ENCODE measurements at regions not wholly inside any gene's neighbourhood (a gene's known extent, or its start where the extent isn't known, plus 50 kb on each side); places are given as distances from the start of the nearest gene placed in this dataset.

DNA sequence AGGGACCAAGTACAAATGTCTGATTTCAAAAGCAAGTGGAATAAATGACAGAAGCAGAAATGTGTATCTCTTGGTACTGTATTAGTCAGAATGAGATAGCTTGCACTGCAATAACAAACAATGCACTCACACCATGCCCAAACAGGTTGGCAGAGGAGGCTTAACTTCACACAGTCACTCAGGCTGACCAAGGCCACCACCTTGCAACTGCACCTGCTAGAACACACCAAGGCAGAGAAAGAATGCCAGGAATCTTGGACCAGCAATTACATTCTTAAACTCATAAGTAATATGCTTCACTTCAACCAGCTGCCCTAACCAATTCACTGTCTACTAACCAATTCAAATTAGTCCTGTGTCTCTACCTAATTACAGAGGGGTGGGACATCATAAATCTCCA lies 378.3 kb downstream of the BCL11B start:
- no peaks in the 10 kb centered on the region for H3K4me1 ChIP-seq

GRCh38 chr14:98894600-98894999 lies 377.4 kb downstream of the BCL11B start:
- no peak overlapping the region for H3K4me3 ChIP-seq
- peaks cover 0 to 3% (median 0%) of the 10 kb centered on the region in 4 donors for H3K9me3 ChIP-seq
- no peak overlapping the region for H3K27ac ChIP-seq
- DNase-seq (ENCODE audit: low spot score in 2 of 2) = no peak
- TF ChIP-seq POLR2A (IDR thresholded peaks at IDR 0.05) = no peak
- no peak for TF ChIP-seq CTCF (IDR thresholded peaks at IDR 0.05)
- TF ChIP-seq EP300 (IDR thresholded peaks at IDR 0.05) = no peak
- H3K4me1 ChIP-seq = no peaks in the 10 kb centered on the region
- no peaks in the 10 kb centered on the region for H3K27me3 ChIP-seq
- H3K36me3 ChIP-seq = no peaks in the 10 kb centered on the region
- 69 to 76% methylated on average over 5 of the region's 5 CpGs for WGBS, 2 donors

More for the DNA sequence above, 378.3 kb downstream of the BCL11B start:
- Histone ChIP-seq H3K27me3 (no peaks in the 10 kb centered on the region), H3K4me3 (no peak overlapping the region), H3K27ac (no peak overlapping the region), H3K36me3 (no peaks in the 10 kb centered on the region), H3K9me3 (peaks cover 0 to 3% (median 0%) of the 10 kb centered on the region in 4 donors)
- TF ChIP-seq CTCF (IDR thresholded peaks at IDR 0.05) (no peak), EP300 (IDR thresholded peaks at IDR 0.05) (no peak), POLR2A (IDR thresholded peaks at IDR 0.05) (no peak)
- DNase-seq (ENCODE audit: low spot score in 2 of 2) = no peak

DNA sequence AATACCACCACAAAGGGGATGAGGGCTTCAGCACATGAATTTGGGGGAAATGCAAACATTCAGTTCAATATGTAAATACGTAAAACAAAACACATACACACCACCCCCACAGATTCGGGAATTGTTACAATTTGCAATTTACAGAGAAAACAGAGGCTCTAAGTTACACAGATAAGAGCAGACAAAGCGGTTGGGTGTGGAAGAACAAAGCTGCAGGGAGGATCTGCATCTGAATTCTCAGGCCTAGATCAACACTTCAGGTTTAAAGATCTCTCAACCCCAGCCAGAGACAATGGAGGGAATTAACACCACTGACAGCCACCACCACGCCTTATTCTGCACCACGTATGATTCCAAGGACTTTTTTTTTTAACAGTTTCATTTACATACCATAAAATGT lies 375.5 kb downstream of the BCL11B start:
- Histone ChIP-seq H3K27ac (no peak overlapping the region), H3K4me3 (no peak overlapping the region), H3K27me3 (no peaks in the 10 kb centered on the region), H3K9me3 (peaks cover 0 to 3% (median 0%) of the 10 kb centered on the region in 4 donors), H3K4me1 (no peaks in the 10 kb centered on the region), H3K36me3 (no peaks in the 10 kb centered on the region)
- no peak for DNase-seq (ENCODE audit: low spot score in 2 of 2)
- no peak for TF ChIP-seq CTCF (IDR thresholded peaks at IDR 0.05)
- TF ChIP-seq EP300 (IDR thresholded peaks at IDR 0.05) = no peak
- TF ChIP-seq POLR2A (IDR thresholded peaks at IDR 0.05) = no peak
- WGBS, 2 donors = 76% methylated on average over 5 of the region's 5 CpGs

- WGBS, 2 donors = 83 to 86% methylated on average over 7 of the region's 7 CpGs
- DNase-seq (ENCODE audit: low spot score in 2 of 2) = no peak
- Histone ChIP-seq H3K27me3 (no peaks in the 10 kb centered on the region), H3K9me3 (peaks cover 0 to 3% (median 0%) of the 10 kb centered on the region in 4 donors), H3K27ac (no peak overlapping the region), H3K36me3 (no peaks in the 10 kb centered on the region), H3K4me3 (no peak overlapping the region), H3K4me1 (no peaks in the 10 kb centered on the region)
- TF ChIP-seq EP300 (IDR thresholded peaks at IDR 0.05) (no peak), POLR2A (IDR thresholded peaks at IDR 0.05) (no peak), CTCF (IDR thresholded peaks at IDR 0.05) (no peak)
Observed at GRCh38 chr14:98897605-98898309, 374.2 kb downstream of the BCL11B start.

- H3K36me3 ChIP-seq = no peaks in the 10 kb centered on the region
- no peak overlapping the region for H3K4me3 ChIP-seq
- H3K27ac ChIP-seq = no peak overlapping the region
- peaks cover 0 to 3% (median 0%) of the 10 kb centered on the region in 4 donors for H3K9me3 ChIP-seq
- DNase-seq (ENCODE audit: low spot score in 2 of 2) = no peak
- WGBS, 2 donors = 63 to 79% methylated on average over 9 of the region's 9 CpGs
- H3K4me1 ChIP-seq = no peaks in the 10 kb centered on the region
- TF ChIP-seq CTCF (IDR thresholded peaks at IDR 0.05) = no peak
- no peak for TF ChIP-seq POLR2A (IDR thresholded peaks at IDR 0.05)
- TF ChIP-seq EP300 (IDR thresholded peaks at IDR 0.05) = no peak
- no peaks in the 10 kb centered on the region for H3K27me3 ChIP-seq
Observed at GRCh38 chr14:98899441-98899840, 372.6 kb downstream of the BCL11B start.
